ENCODE measurements at regions not wholly inside any gene's neighbourhood (a gene's known extent, or its start where the extent isn't known, plus 50 kb on each side); places are given as distances from the start of the nearest gene placed in this dataset.

DNA sequence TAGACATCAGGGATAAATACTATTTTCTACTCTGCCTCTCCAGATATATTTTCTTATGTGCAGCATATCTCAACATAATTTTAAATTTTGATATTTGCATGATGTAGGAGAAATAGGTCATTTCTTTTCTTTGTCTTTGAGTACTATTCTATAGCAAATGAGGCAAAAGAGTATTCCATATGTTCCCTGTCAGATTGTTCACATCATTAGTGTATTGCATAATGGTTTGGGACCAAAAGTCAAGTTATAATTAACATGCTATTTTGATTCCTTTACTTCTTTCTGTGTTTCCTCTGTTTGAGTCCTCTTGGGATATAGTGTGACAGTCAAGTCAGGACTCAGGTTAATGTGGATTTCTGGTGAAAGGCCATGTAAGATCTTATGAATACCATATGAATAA is 864.6 kb upstream of the FBXO33 start (continued):
- TF ChIP-seq, protein P1, sequence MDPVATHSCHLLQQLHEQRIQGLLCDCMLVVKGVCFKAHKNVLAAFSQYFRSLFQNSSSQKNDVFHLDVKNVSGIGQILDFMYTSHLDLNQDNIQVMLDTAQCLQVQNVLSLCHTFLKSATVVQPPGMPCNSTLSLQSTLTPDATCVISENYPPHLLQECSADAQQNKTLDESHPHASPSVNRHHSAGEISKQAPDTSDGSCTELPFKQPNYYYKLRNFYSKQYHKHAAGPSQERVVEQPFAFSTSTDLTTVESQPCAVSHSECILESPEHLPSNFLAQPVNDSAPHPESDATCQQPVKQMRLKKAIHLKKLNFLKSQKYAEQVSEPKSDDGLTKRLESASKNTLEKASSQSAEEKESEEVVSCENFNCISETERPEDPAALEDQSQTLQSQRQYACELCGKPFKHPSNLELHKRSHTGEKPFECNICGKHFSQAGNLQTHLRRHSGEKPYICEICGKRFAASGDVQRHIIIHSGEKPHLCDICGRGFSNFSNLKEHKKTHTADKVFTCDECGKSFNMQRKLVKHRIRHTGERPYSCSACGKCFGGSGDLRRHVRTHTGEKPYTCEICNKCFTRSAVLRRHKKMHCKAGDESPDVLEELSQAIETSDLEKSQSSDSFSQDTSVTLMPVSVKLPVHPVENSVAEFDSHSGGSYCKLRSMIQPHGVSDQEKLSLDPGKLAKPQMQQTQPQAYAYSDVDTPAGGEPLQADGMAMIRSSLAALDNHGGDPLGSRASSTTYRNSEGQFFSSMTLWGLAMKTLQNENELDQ (CRISPR knock-in tag; IDR thresholded peaks at IDR 0.05; ENCODE audit: borderline replicate concordance) = no peak
- TF ChIP-seq, protein P2, sequence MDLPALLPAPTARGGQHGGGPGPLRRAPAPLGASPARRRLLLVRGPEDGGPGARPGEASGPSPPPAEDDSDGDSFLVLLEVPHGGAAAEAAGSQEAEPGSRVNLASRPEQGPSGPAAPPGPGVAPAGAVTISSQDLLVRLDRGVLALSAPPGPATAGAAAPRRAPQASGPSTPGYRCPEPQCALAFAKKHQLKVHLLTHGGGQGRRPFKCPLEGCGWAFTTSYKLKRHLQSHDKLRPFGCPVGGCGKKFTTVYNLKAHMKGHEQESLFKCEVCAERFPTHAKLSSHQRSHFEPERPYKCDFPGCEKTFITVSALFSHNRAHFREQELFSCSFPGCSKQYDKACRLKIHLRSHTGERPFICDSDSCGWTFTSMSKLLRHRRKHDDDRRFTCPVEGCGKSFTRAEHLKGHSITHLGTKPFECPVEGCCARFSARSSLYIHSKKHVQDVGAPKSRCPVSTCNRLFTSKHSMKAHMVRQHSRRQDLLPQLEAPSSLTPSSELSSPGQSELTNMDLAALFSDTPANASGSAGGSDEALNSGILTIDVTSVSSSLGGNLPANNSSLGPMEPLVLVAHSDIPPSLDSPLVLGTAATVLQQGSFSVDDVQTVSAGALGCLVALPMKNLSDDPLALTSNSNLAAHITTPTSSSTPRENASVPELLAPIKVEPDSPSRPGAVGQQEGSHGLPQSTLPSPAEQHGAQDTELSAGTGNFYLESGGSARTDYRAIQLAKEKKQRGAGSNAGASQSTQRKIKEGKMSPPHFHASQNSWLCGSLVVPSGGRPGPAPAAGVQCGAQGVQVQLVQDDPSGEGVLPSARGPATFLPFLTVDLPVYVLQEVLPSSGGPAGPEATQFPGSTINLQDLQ (CRISPR knock-in tag; IDR thresholded peaks at IDR 0.05) = no peak
- TF ChIP-seq, protein P3, sequence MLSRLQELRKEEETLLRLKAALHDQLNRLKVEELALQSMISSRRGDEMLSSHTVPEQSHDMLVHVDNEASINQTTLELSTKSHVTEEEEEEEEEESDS (CRISPR knock-in tag; IDR thresholded peaks at IDR 0.05; ENCODE audit: borderline replicate concordance) = no peak
- no peak for TF ChIP-seq ZNF879 (CRISPR knock-in tag; IDR thresholded peaks at IDR 0.05)

DNA sequence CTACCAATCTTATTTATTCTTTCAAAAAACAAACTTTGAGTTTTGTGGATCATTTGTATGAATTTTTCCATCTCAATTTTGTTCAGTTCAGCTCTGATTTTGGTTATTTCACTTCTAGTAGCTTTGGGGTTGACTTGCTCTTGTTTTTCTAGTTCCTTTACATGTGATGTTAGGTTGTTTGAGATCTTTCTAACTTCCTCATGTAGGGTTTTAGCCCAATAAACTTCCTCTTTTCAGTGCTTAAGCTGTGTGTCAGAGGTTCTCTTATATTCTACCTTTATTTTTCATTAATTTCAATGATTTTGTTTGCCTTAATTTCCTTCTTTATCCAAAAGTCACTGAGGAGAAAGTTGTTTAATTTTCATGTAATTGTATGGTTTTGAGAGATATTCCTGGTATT is 860.4 kb upstream of the FBXO33 start:
- H3K4me2 ChIP-seq (ENCODE audit: low read depth, low read length) = no peak overlapping the region
- no peak overlapping the region for H3K9ac ChIP-seq (ENCODE audit: insufficient read depth, low read depth, low read length)
- no peak for DNase-seq (ENCODE audit: low spot score)
- ChIA-PET CTCF (ENCODE audit: low intra/inter-chr PET ratio, low total read pairs) (no interaction called here), POLR2A (no interaction called here)
- no peak overlapping the region for H3K4me3 ChIP-seq (replicated peaks in 1 of 3; ENCODE audit: insufficient read depth in 1 of 3, low read depth in 2 of 3, low read length in 3 of 3)
- H3K36me3 ChIP-seq (replicated peaks in 1 of 2; ENCODE audit: control insufficient read depth in 1 of 2, insufficient read depth in 2 of 2, low read length in 2 of 2) = no peaks in the 10 kb centered on the region
- no peak for ATAC-seq
- BruUV-seq (replicated peaks) = no TSS peak
- H3K27ac ChIP-seq (ENCODE audit: extremely low read length, insufficient read depth, low read length) = no peak overlapping the region
- TF ChIP-seq RBFOX2 (IDR thresholded peaks at IDR 0.05; ENCODE audit: low read depth, low read length) = no peak
- H2AFZ ChIP-seq (ENCODE audit: low read length) = no peak overlapping the region
- H4K20me1 ChIP-seq (ENCODE audit: insufficient read depth, low read length) = no peaks in the 10 kb centered on the region
- no peaks in the 10 kb centered on the region for H3K27me3 ChIP-seq (ENCODE audit: control insufficient read depth in 1 of 2, insufficient read depth in 2 of 2, low read length in 2 of 2)
- intact Hi-C loops (cut with micrococcal nuclease; ENCODE audit: unreplicated experiment) (no loop called here), in situ Hi-C loops (cut with HindIII; ENCODE audit: extremely low pct_ligation_motif_present, low pct_unique_long_range_greater_than_20kb) (no loop called here)
- H3K79me2 ChIP-seq (ENCODE audit: insufficient read depth, low read length) = no peaks in the 10 kb centered on the region
- H3K9me3 ChIP-seq (ENCODE audit: low read length) = peaks cover 86% of the 10 kb centered on the region
- FAIRE-seq = no peak
- H3K4me1 ChIP-seq (ENCODE audit: insufficient read depth, low read length) = no peaks in the 10 kb centered on the region

Measured in HepG2 (cell line).